A549 (cell line): ENCODE measurements at regions not wholly inside any gene's neighbourhood (a gene's known extent, or its start where the extent isn't known, plus 50 kb on each side); places are given as distances from the start of the nearest gene placed in this dataset.

Experiments
- HOXB13 ChIP-seq: fragments of 250-450 bp; sonication (Bioruptor Pico); IDR thresholded peaks from 2 replicates; pipeline ENCODE4 v1.5.0; 2020; ENCODE audit warnings: low read depth, mild to moderate bottlenecking, moderate library complexity
- TF ChIP-seq, protein P1 (sequence below): fragments of >200 bp; sonication (Bioruptor Twin); formaldehyde crosslinking; IDR thresholded peaks from 3 replicates; pipeline ENCODE4 v1.5.1; 2016

DNA sequence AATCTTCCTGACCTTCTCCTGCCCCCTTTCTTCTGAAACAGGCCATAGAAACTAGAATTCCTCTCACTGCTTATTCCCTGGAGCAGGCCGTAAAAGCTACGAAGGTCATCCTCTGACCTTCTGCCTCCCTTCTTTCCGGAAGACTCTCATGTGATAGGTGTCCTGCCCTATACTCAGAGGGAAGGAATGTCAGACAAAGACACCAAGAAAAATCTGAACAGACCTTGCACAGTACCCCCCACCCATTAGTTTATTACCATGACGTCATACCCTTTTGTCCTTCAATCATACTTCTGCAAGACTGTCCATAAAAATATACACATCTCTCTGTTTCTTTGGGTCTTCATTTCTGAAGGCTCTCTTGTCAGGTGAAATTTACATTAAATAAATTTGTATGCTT is 1523.9 kb downstream of the RPA4 start:
- TF ChIP-seq, protein P1, sequence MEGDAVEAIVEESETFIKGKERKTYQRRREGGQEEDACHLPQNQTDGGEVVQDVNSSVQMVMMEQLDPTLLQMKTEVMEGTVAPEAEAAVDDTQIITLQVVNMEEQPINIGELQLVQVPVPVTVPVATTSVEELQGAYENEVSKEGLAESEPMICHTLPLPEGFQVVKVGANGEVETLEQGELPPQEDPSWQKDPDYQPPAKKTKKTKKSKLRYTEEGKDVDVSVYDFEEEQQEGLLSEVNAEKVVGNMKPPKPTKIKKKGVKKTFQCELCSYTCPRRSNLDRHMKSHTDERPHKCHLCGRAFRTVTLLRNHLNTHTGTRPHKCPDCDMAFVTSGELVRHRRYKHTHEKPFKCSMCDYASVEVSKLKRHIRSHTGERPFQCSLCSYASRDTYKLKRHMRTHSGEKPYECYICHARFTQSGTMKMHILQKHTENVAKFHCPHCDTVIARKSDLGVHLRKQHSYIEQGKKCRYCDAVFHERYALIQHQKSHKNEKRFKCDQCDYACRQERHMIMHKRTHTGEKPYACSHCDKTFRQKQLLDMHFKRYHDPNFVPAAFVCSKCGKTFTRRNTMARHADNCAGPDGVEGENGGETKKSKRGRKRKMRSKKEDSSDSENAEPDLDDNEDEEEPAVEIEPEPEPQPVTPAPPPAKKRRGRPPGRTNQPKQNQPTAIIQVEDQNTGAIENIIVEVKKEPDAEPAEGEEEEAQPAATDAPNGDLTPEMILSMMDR, result no peak
- TF ChIP-seq HOXB13, result no peak
